ENCODE measurements at regions not wholly inside any gene's neighbourhood (a gene's known extent, or its start where the extent isn't known, plus 50 kb on each side); places are given as distances from the start of the nearest gene placed in this dataset.

DNA sequence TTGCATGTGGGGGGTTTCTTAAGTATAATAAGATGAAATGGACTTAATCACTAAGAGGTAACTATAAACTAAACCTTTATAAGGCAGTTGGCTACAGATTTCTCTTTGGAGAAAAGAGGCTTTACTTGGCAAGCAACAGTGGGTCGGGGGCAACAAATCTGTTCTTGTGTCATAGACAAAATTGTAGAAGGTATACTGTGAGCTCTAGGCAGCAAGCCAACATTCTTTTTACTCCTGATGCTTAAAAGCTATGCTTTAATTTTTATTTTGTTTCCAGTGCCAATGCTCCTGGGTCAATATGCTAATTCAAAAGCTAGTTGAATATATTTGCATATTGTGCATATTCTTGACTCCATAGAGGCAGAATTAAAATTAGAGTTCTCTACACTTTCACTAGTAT, 495.4 kb downstream of the BTBD3 start:
- no peak for TF ChIP-seq POLR2A (IDR thresholded peaks at IDR 0.05; ENCODE audit: low read length)
- TF ChIP-seq GATA1 (IDR thresholded peaks at IDR 0.05; ENCODE audit: low read depth, low read length), result no peak
